GM12878 (cell line): ENCODE measurements at regions not wholly inside any gene's neighbourhood (a gene's known extent, or its start where the extent isn't known, plus 50 kb on each side); places are given as distances from the start of the nearest gene placed in this dataset.

Experiments used
- ATAC-seq: fragments of 200-7000 bp; cut with Tn5 transposase; 3 replicates; pipeline ENCODE4 v1.9.1; 2020; ENCODE audit warnings: mild to moderate bottlenecking, moderate library complexity
- BruUV-seq: library from RNA; stranded (reverse); fragments of 400-500 nt; replicated peaks from 2 replicates; lab custom pipeline; 2021; lab: Mats Ljungman, UMichigan
- CTCF ChIA-PET: fragments of 300-600 bp; sonication (Branson Sonifier 250); formaldehyde crosslinking; extraction: SDS; loops from one replicate; lab custom pipeline; 2021; ENCODE audit warnings: inconsistent platforms; lab: Yijun Ruan, JAX
- POLR2A ChIA-PET: fragments of 350-600 bp; formaldehyde crosslinking; extraction: SDS; loops from one replicate; lab custom pipeline; 2021; ENCODE audit warnings: inconsistent platforms; lab: Charles Lee
- RAD21 ChIA-PET: fragments of 300-600 bp; sonication (Branson Sonifier 250); formaldehyde crosslinking; loops from one replicate; lab custom pipeline; 2023; ENCODE audit warnings: antibody characterized with exemption; ENCODE audit not compliant: unreplicated experiment; lab: Charles Lee
- SMC1A ChIA-PET: fragments of 300-600 bp; sonication (Branson Sonifier 250); formaldehyde crosslinking; loops from one replicate; lab custom pipeline; 2023; ENCODE audit not compliant: unreplicated experiment, uncharacterized antibody; lab: Charles Lee
- DNase-seq: peaks from one replicate; pipeline ENCODE4 v3.0.0-alpha.2; 2011; ENCODE audit warnings: low read depth, low spot score
- FAIRE-seq: peaks from 3 replicates; lab custom pipeline; 2011; peaks lifted over from hg19 to GRCh38; lab: Jason Lieb, UNC
- H2AFZ ChIP-seq: 2 replicates; pipeline ENCODE4 v1.6.0; 2011; ENCODE audit warnings: low read depth, low read length, control low read depth; ENCODE audit not compliant: control insufficient read depth
- H3K27ac ChIP-seq: 2 replicates; pipeline ENCODE4 v1.5.1; 2011; ENCODE audit warnings: control low read depth; ENCODE audit not compliant: control insufficient read depth, insufficient read depth
- H3K27me3 ChIP-seq, 2 experiments: replicated peaks in 1 of 2; 2 replicates each; pipeline versions ENCODE4 v1.6.0 to v1.6.1; 2011; ENCODE audit warnings: low read length in 1 of 2; ENCODE audit not compliant: control insufficient read depth in 2 of 2, insufficient read depth in 2 of 2
- H3K36me3 ChIP-seq, 2 experiments: 2 replicates each; pipeline ENCODE4 v1.5.1; 2011; ENCODE audit warnings: low read length in 1 of 2; ENCODE audit not compliant: control insufficient read depth in 2 of 2, insufficient read depth in 2 of 2
- H3K4me1 ChIP-seq: 2 replicates; pipeline ENCODE4 v1.6.1; 2011; ENCODE audit warnings: mild to moderate bottlenecking, low read length, moderate library complexity, mixed read lengths; ENCODE audit not compliant: control insufficient read depth, insufficient read depth
- H3K4me2 ChIP-seq: 2 replicates; pipeline ENCODE4 v1.6.0; 2011; ENCODE audit warnings: control low read depth; ENCODE audit not compliant: control insufficient read depth, insufficient read depth
- H3K4me3 ChIP-seq: fragments of 200-600 bp; sonication (generic); 2 replicates; pipeline ENCODE4 v1.5.1; 2016
- H3K79me2 ChIP-seq: 2 replicates; pipeline ENCODE4 v1.6.0; 2011; ENCODE audit warnings: low read length; ENCODE audit not compliant: control insufficient read depth, insufficient read depth
- H3K9ac ChIP-seq: 2 replicates; pipeline ENCODE4 v1.8.0; 2011; ENCODE audit warnings: low read length, control low read depth, mixed read lengths; ENCODE audit not compliant: control insufficient read depth, insufficient read depth
- H3K9me3 ChIP-seq: replicated peaks from 3 replicates; pipeline ENCODE4 v1.5.1; 2011; ENCODE audit warnings: mild to moderate bottlenecking, low read length; ENCODE audit not compliant: control insufficient read depth, insufficient read depth
- H4K20me1 ChIP-seq: 2 replicates; pipeline ENCODE4 v1.6.0; 2011; ENCODE audit not compliant: control insufficient read depth, insufficient read depth
- ATF7 ChIP-seq: fragments of 450-650 bp; IDR thresholded peaks from 2 replicates; pipeline ENCODE4 v1.6.1; 2016; ENCODE audit warnings: low read depth, mild to moderate bottlenecking
- CHD2 ChIP-seq: IDR thresholded peaks from 2 replicates; pipeline ENCODE4 v1.6.1; 2011; ENCODE audit warnings: low read depth, low read length, improper control_type of control experiment, borderline replicate concordance
- E4F1 ChIP-seq: fragments of 450-650 bp; IDR thresholded peaks from 2 replicates; pipeline ENCODE4 v1.6.1; 2018; ENCODE audit warnings: borderline replicate concordance, mild to moderate bottlenecking; ENCODE audit not compliant: partially characterized antibody
- NFXL1 ChIP-seq: fragments of 450-650 bp; IDR thresholded peaks from 2 replicates; pipeline ENCODE4 v1.6.1; 2017; ENCODE audit warnings: antibody characterized with exemption, mild to moderate bottlenecking, borderline replicate concordance
- NR2C2 ChIP-seq: IDR thresholded peaks from 2 replicates; pipeline ENCODE4 v1.6.1; 2011; ENCODE audit warnings: borderline replicate concordance, low read depth; ENCODE audit not compliant: control insufficient read depth, insufficient read length
- TAF1 ChIP-seq: IDR thresholded peaks from 2 replicates; pipeline ENCODE4 v1.6.1; 2011; ENCODE audit warnings: mild to moderate bottlenecking, low read depth, low read length, borderline replicate concordance
- USF1 ChIP-seq: IDR thresholded peaks from 2 replicates; pipeline ENCODE4 v1.6.1; 2011; ENCODE audit warnings: borderline replicate concordance, low read depth, mild to moderate bottlenecking, moderate library complexity, mixed read lengths, low read length; ENCODE audit not compliant: insufficient read depth; ENCODE audit errors: extremely low read length
- WGBS: methylation state at CpG from one replicate; pipeline ENCODE4 v1.1.6; 2016; ENCODE audit warnings: low lambda C conversion rate; ENCODE audit not compliant: insufficient replicate concordance, insufficient coverage; ENCODE audit errors: missing lambda C conversion rate; 5-methylcytosine and 5-hydroxymethylcytosine counted together
- in situ Hi-C: fragments of 300-500 bp; cut with MboI; formaldehyde crosslinking; loops from 9 replicates; pipeline ENCODE4 v1.14.3; 2018; ENCODE audit warnings: mixed read lengths
- intact Hi-C: fragments of 100-400 bp; cut with micrococcal nuclease; formaldehyde crosslinking; loops from one replicate; pipeline ENCODE4 v1.14.2; 2022; ENCODE audit not compliant: unreplicated experiment
- TF ChIP-seq, protein P1 (sequence below): IDR thresholded peaks from 2 replicates; pipeline ENCODE4 v1.6.1; 2012; ENCODE audit warnings: low read depth, low read length, improper control_type of control experiment
- TF ChIP-seq, protein P2 (sequence below): IDR thresholded peaks from 2 replicates; pipeline ENCODE4 v1.6.1; 2011; ENCODE audit warnings: low read depth, mild to moderate bottlenecking, low read length, moderate library complexity, borderline replicate concordance; ENCODE audit errors: extremely low read depth
- TF ChIP-seq, protein P3 (sequence below): fragments of 450-650 bp; formaldehyde crosslinking; IDR thresholded peaks from 2 replicates; pipeline ENCODE4 v1.4.0; 2020; ENCODE audit warnings: mild to moderate bottlenecking, moderate library complexity

DNA sequence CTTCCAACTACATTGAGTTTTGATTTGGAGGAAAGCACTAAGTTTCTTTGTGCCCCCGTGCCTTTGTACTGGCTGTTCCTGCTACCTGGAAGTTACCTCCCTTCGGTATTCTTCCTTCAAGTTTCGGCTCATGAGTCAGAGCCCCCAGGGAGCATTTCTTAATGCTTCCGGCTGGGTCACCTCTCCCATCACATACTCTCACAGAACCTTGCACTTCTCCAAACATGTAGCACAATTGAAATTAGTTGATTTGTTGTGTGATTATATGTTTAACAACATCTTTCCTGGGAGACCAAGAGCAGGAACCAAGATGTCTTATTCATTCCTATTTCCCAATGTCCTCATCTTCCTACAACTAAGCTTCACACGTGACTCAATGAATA lies 158.6 kb upstream of the CDH5 start:
- H2AFZ ChIP-seq: no peak overlapping the region
- DNase-seq (no peak), ATAC-seq (no peak), FAIRE-seq (no peak)
- no peak overlapping the region for H3K4me2 ChIP-seq
- H3K79me2 ChIP-seq: no peaks in the 10 kb centered on the region
- H3K4me3 ChIP-seq: no peak overlapping the region
- POLR2A ChIA-PET: no interaction called here
- no peak overlapping the region for H3K27ac ChIP-seq
- no peak overlapping the region for H3K9ac ChIP-seq
- CTCF ChIA-PET: no interaction called here
- no peaks in the 10 kb centered on the region for H3K4me1 ChIP-seq
- intact Hi-C loops: no loop called here
- no peaks in the 10 kb centered on the region; a peak in 2 of 4 replicates for H3K27me3 ChIP-seq
- H4K20me1 ChIP-seq: no peaks in the 10 kb centered on the region
- no TSS peak for BruUV-seq
- SMC1A ChIA-PET: no interaction called here
- H3K36me3 ChIP-seq: no peaks in the 10 kb centered on the region
- WGBS: 18% methylated on average over 5 of the region's 5 CpGs
- in situ Hi-C loops: no loop called here
- RAD21 ChIA-PET: no interaction called here
- H3K9me3 ChIP-seq: no peaks in the 10 kb centered on the region
- TF ChIP-seq NR2C2: no peak
- TF ChIP-seq, protein P1, sequence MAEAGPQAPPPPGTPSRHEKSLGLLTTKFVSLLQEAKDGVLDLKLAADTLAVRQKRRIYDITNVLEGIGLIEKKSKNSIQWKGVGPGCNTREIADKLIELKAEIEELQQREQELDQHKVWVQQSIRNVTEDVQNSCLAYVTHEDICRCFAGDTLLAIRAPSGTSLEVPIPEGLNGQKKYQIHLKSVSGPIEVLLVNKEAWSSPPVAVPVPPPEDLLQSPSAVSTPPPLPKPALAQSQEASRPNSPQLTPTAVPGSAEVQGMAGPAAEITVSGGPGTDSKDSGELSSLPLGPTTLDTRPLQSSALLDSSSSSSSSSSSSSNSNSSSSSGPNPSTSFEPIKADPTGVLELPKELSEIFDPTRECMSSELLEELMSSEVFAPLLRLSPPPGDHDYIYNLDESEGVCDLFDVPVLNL: no peak
- TF ChIP-seq, protein P2, sequence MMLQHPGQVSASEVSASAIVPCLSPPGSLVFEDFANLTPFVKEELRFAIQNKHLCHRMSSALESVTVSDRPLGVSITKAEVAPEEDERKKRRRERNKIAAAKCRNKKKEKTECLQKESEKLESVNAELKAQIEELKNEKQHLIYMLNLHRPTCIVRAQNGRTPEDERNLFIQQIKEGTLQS: no peak
- TF ChIP-seq CHD2: no peak
- TF ChIP-seq USF1: no peak
- no peak for TF ChIP-seq ATF7
- TF ChIP-seq, protein P3, sequence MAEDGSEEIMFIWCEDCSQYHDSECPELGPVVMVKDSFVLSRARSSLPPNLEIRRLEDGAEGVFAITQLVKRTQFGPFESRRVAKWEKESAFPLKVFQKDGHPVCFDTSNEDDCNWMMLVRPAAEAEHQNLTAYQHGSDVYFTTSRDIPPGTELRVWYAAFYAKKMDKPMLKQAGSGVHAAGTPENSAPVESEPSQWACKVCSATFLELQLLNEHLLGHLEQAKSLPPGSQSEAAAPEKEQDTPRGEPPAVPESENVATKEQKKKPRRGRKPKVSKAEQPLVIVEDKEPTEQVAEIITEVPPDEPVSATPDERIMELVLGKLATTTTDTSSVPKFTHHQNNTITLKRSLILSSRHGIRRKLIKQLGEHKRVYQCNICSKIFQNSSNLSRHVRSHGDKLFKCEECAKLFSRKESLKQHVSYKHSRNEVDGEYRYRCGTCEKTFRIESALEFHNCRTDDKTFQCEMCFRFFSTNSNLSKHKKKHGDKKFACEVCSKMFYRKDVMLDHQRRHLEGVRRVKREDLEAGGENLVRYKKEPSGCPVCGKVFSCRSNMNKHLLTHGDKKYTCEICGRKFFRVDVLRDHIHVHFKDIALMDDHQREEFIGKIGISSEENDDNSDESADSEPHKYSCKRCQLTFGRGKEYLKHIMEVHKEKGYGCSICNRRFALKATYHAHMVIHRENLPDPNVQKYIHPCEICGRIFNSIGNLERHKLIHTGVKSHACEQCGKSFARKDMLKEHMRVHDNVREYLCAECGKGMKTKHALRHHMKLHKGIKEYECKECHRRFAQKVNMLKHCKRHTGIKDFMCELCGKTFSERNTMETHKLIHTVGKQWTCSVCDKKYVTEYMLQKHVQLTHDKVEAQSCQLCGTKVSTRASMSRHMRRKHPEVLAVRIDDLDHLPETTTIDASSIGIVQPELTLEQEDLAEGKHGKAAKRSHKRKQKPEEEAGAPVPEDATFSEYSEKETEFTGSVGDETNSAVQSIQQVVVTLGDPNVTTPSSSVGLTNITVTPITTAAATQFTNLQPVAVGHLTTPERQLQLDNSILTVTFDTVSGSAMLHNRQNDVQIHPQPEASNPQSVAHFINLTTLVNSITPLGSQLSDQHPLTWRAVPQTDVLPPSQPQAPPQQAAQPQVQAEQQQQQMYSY (CRISPR knock-in tag): no peak
- no peak for TF ChIP-seq TAF1
- TF ChIP-seq NFXL1: no peak
- no peak for TF ChIP-seq E4F1
